SU-DHL-6 (cell line): ENCODE measurements at regions not wholly inside any gene's neighbourhood (a gene's known extent, or its start where the extent isn't known, plus 50 kb on each side); places are given as distances from the start of the nearest gene placed in this dataset.

Source experiments
- H2AFZ ChIP-seq: fragments of 200-600 bp; sonication (generic); 2 replicates; pipeline ENCODE4 v1.6.1; 2014; ENCODE audit warnings: low read depth, mild to moderate bottlenecking, moderate library complexity, mixed read lengths, antibody characterized with exemption, low read length; ENCODE audit not compliant: severe bottlenecking
- H3F3A ChIP-seq: fragments of 200-600 bp; shearing (Covaris generic); 2 replicates; pipeline ENCODE4 v1.6.0; 2016; ENCODE audit warnings: antibody characterized with exemption, mild to moderate bottlenecking; ENCODE audit not compliant: insufficient read depth
- H3K27ac ChIP-seq: fragments of 200-600 bp; sonication (generic); 2 replicates; pipeline ENCODE4 v1.5.1; 2016; ENCODE audit warnings: low read depth, mild to moderate bottlenecking, low read length, moderate library complexity, mixed read lengths
- H3K27me3 ChIP-seq: fragments of 200-600 bp; sonication (generic), shearing (Covaris generic); 2 replicates; pipeline ENCODE4 v1.6.0; 2014; ENCODE audit warnings: mild to moderate bottlenecking, low read length
- H3K36me3 ChIP-seq: fragments of 200-600 bp; sonication (generic); 2 replicates; pipeline ENCODE4 v1.6.1; 2014; ENCODE audit warnings: mild to moderate bottlenecking, low read length, mixed read lengths
- H3K4me2 ChIP-seq: fragments of 300-600, 200-600 bp; shearing (Covaris generic), sonication (generic); 2 replicates; pipeline ENCODE4 v1.6.0; 2014; ENCODE audit warnings: low read length, low read depth, mild to moderate bottlenecking; ENCODE audit not compliant: poor library complexity, severe bottlenecking
- H3K4me3 ChIP-seq: fragments of 200-600 bp; sonication (generic); 2 replicates; pipeline ENCODE4 v1.5.1; 2014; ENCODE audit warnings: antibody characterized with exemption, low read length, mild to moderate bottlenecking, mixed read lengths; ENCODE audit not compliant: insufficient read depth, poor library complexity, severe bottlenecking
- H3K79me2 ChIP-seq: fragments of 200-600 bp; sonication (generic); 2 replicates; pipeline ENCODE4 v1.6.1; 2014; ENCODE audit warnings: mild to moderate bottlenecking, low read length, moderate library complexity; ENCODE audit not compliant: insufficient read depth
- H3K9ac ChIP-seq: fragments of 200-600 bp; sonication (generic); 2 replicates; pipeline ENCODE4 v1.7.0; 2014; ENCODE audit warnings: mild to moderate bottlenecking, low read length
- H3K9me2 ChIP-seq: fragments of 200-600 bp; sonication (generic); replicated peaks from 2 replicates; pipeline ENCODE4 v1.6.1; 2014; ENCODE audit warnings: low read length; ENCODE audit not compliant: insufficient read depth
- H3K9me3 ChIP-seq: fragments of 200-600 bp; sonication (generic); 2 replicates; pipeline ENCODE4 v1.6.1; 2014; ENCODE audit warnings: low read length, mixed read lengths; ENCODE audit not compliant: insufficient read depth
- H4K20me1 ChIP-seq: fragments of 200-600 bp; sonication (generic); 2 replicates; pipeline ENCODE4 v1.6.1; 2014; ENCODE audit warnings: low read depth, mild to moderate bottlenecking, antibody characterized with exemption, low read length, moderate library complexity, mixed read lengths
- CTCF ChIP-seq: fragments of 200-600 bp; sonication (generic); IDR thresholded peaks from one replicate; pipeline ENCODE4 v1.5.1; 2017; ENCODE audit warnings: antibody characterized with exemption, mild to moderate bottlenecking, low read length, moderate library complexity; ENCODE audit not compliant: insufficient read depth, poor library complexity, severe bottlenecking
- EZH2phosphoT487 ChIP-seq: fragments of 200-600 bp; sonication (generic), shearing (Covaris generic); conservative IDR thresholded peaks from 2 replicates; pipeline ENCODE4 v1.6.1; 2018; ENCODE audit warnings: mild to moderate bottlenecking, antibody characterized with exemption, low read length, moderate library complexity, mixed read lengths

GRCh38 chr2:240252872-240253511 lies 112.5 kb upstream of the OTOS start:
- no peaks in the 10 kb centered on the region for H3K9me3 ChIP-seq
- no peak overlapping the region for H3K27ac ChIP-seq
- no peak overlapping the region for H3K9ac ChIP-seq
- H3K9me2 ChIP-seq = no peaks in the 10 kb centered on the region
- H3K79me2 ChIP-seq = no peaks in the 10 kb centered on the region
- no peaks in the 10 kb centered on the region for H3F3A ChIP-seq
- H3K27me3 ChIP-seq = no peaks in the 10 kb centered on the region
- no peak overlapping the region for H2AFZ ChIP-seq
- no peaks in the 10 kb centered on the region for H3K36me3 ChIP-seq
- no peak overlapping the region for H3K4me3 ChIP-seq
- no peak overlapping the region for H3K4me2 ChIP-seq
- H4K20me1 ChIP-seq = no peaks in the 10 kb centered on the region
- TF ChIP-seq CTCF (no peak), EZH2phosphoT487 (no peak)

GRCh38 chr2:240253583-240254145 lies 113.2 kb upstream of the OTOS start:
- Histone ChIP-seq H3K4me2 (no peak overlapping the region), H3F3A (no peaks in the 10 kb centered on the region), H3K9me2 (no peaks in the 10 kb centered on the region), H3K27ac (no peak overlapping the region), H3K36me3 (no peaks in the 10 kb centered on the region), H4K20me1 (no peaks in the 10 kb centered on the region), H2AFZ (no peak overlapping the region), H3K9me3 (no peaks in the 10 kb centered on the region), H3K27me3 (no peaks in the 10 kb centered on the region), H3K79me2 (no peaks in the 10 kb centered on the region), H3K9ac (no peak overlapping the region), H3K4me3 (no peak overlapping the region)
- no peak for TF ChIP-seq CTCF

GRCh38 chr2:240254337-240255164 lies 114.1 kb upstream of the OTOS start:
- Histone ChIP-seq H3K4me3 (no peak overlapping the region), H3K9ac (no peak overlapping the region)

More at GRCh38 chr2:240254337-240255164, 114.1 kb upstream of the OTOS start:
- H3K9me3 ChIP-seq = no peaks in the 10 kb centered on the region
- no peaks in the 10 kb centered on the region for H3K27me3 ChIP-seq
- TF ChIP-seq EZH2phosphoT487 (no peak), CTCF (no peak)
- no peaks in the 10 kb centered on the region for H3F3A ChIP-seq
- no peak overlapping the region for H2AFZ ChIP-seq
- no peaks in the 10 kb centered on the region for H3K9me2 ChIP-seq
- H3K4me2 ChIP-seq = no peak overlapping the region
- H4K20me1 ChIP-seq = no peaks in the 10 kb centered on the region
- no peaks in the 10 kb centered on the region for H3K79me2 ChIP-seq
- H3K27ac ChIP-seq = no peak overlapping the region
- H3K36me3 ChIP-seq = no peaks in the 10 kb centered on the region
